Common myeloid progenitor, CD34-positive (primary cell): ENCODE measurements at regions not wholly inside any gene's neighbourhood (a gene's known extent, or its start where the extent isn't known, plus 50 kb on each side); places are given as distances from the start of the nearest gene placed in this dataset.

Experiments
- CTCF ChIA-PET: fragments of 350-600 bp; sonication (Branson Sonifier 250); formaldehyde crosslinking; loops from one replicate; lab custom pipeline; 2021; ENCODE audit warnings: antibody characterized with exemption; lab: Charles Lee
- POLR2A ChIA-PET: fragments of 350-600 bp; sonication (Branson Sonifier 250); formaldehyde crosslinking; loops from one replicate; lab custom pipeline; 2021; ENCODE audit warnings: antibody characterized with exemption; lab: Charles Lee
- DNase-seq, 3 donors: peaks; one replicate each; pipeline versions ENCODE4 v3.0.0 to v3.0.0-alpha.2; 2013
- H3K27ac ChIP-seq, 2 experiments: 1 replicate in 1 of 2; 2 replicates in 1 of 2; pipeline ENCODE4 v1.7.0; 2013; ENCODE audit warnings: inconsistent platforms in 2 of 2, low read length in 2 of 2, mild to moderate bottlenecking in 2 of 2, low read depth in 1 of 2, moderate library complexity in 1 of 2; ENCODE audit not compliant: severe bottlenecking in 2 of 2, insufficient read depth in 1 of 2, poor library complexity in 1 of 2
- H3K27me3 ChIP-seq, 5 experiments: replicated peaks in 2 of 5; 1 replicate in 3 of 5; 2 replicates in 2 of 5; pipeline versions ENCODE4 v1.6.1 to v1.7.0; 2013; ENCODE audit warnings: low read length in 4 of 5, mild to moderate bottlenecking in 2 of 5, moderate library complexity in 2 of 5, inconsistent platforms in 1 of 5; ENCODE audit not compliant: insufficient read depth in 5 of 5, control insufficient read depth in 4 of 5
- H3K36me3 ChIP-seq, 4 experiments: 1 replicate in 2 of 4; 2 replicates in 2 of 4; pipeline versions ENCODE4 v1.6.1 to v1.7.0; 2013; ENCODE audit warnings: low read length in 3 of 4, control low read depth in 1 of 4, mild to moderate bottlenecking in 1 of 4; ENCODE audit not compliant: control insufficient read depth in 4 of 4, insufficient read depth in 4 of 4
- H3K4me1 ChIP-seq, 4 experiments: 1 replicate in 3 of 4; 2 replicates in 1 of 4; pipeline versions ENCODE4 v1.6.1 to v1.7.1; 2013; ENCODE audit warnings: low read length in 3 of 4, mild to moderate bottlenecking in 3 of 4, control low read depth in 1 of 4, inconsistent platforms in 1 of 4, moderate library complexity in 1 of 4; ENCODE audit not compliant: control insufficient read depth in 4 of 4, insufficient read depth in 4 of 4; ENCODE audit errors: control extremely low read depth in 1 of 4
- H3K4me3 ChIP-seq, 7 experiments: 1 replicate in 4 of 7; 2 replicates in 3 of 7; pipeline versions ENCODE4 v1.5.1 to v1.7.0; 2013; ENCODE audit warnings: mild to moderate bottlenecking in 7 of 7, low read length in 6 of 7, moderate library complexity in 6 of 7, inconsistent platforms in 2 of 7, low read depth in 2 of 7, control low read depth in 1 of 7; ENCODE audit not compliant: insufficient read depth in 4 of 7, control insufficient read depth in 1 of 7; ENCODE audit errors: extremely low read depth in 1 of 7
- H3K9me3 ChIP-seq, 5 experiments: 1 replicate in 4 of 5; 2 replicates in 1 of 5; pipeline versions ENCODE4 v1.6.1 to v1.7.1; 2013; ENCODE audit warnings: low read length in 4 of 5, mild to moderate bottlenecking in 2 of 5, inconsistent platforms in 1 of 5, low read depth in 1 of 5, moderate library complexity in 1 of 5; ENCODE audit not compliant: control insufficient read depth in 4 of 5, insufficient read depth in 2 of 5; ENCODE audit errors: control extremely low read depth in 1 of 5
- WGBS: methylation state at CpG from one replicate; pipeline ENCODE4 v1.1.5; 2013; ENCODE audit not compliant: insufficient coverage; 5-methylcytosine and 5-hydroxymethylcytosine counted together

DNA sequence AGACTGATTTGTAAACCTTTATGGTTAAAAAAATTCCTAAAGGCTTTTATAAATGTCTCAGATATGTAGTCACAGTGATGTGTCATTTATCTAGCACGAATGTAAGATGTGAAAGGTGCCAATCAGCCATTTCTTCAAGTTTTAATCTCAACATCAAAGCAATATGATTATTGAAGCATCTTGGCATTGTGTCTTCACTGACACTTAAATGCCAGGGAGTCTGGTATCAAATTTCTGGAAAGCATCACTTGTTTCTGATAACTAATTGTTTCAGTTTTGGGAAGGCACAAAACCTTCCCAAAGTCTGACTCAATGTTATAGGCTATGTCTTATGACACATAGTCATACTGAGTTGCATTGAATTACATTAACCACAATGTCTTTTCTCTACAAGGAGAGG lies 492.0 kb upstream of the CNTNAP2 start:
- POLR2A ChIA-PET = no interaction called here
- WGBS = 100% methylated on average over 1 of the region's 1 CpG
- no peak overlapping the region for H3K27ac ChIP-seq

DNA sequence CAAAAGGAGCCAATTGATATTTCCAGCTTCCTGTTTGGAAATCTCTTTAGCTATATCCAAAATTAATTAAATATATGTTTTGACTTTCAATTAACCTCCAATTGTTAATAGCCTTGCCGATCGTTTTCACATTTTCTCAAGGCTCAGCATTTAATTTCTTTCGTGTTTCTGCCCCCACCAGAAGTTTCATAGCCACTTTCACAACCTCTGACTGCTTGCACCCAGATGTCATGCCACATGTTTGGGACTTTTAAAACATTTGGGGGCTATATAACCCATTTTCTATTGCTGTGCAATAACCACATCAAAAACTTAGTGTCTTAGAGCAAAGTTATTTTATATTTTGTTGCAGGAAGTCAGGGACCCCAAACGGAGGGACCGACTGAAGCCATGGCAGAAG lies 510.6 kb upstream of the CNTNAP2 start:
- DNase-seq = no peak
- Histone ChIP-seq H3K9me3 (peaks cover 0 to 4% (median 0%) of the 10 kb centered on the region in 5 experiments), H3K4me1 (no peaks in the 10 kb centered on the region), H3K4me3 (no peak overlapping the region), H3K27me3 (no peaks in the 10 kb centered on the region), H3K27ac (no peak overlapping the region), H3K36me3 (no peaks in the 10 kb centered on the region)
- WGBS = 96% methylated on average over 3 of the region's 5 CpGs
- POLR2A ChIA-PET = no interaction called here
- CTCF ChIA-PET = no interaction called here

More for the DNA sequence above, 492.0 kb upstream of the CNTNAP2 start:
- no peaks in the 10 kb centered on the region for H3K36me3 ChIP-seq
- no peaks in the 10 kb centered on the region for H3K27me3 ChIP-seq
- no peaks in the 10 kb centered on the region for H3K4me1 ChIP-seq
- H3K4me3 ChIP-seq = no peak overlapping the region
- CTCF ChIA-PET = no interaction called here
- H3K9me3 ChIP-seq = no peaks in the 10 kb centered on the region
- DNase-seq = no peak

DNA sequence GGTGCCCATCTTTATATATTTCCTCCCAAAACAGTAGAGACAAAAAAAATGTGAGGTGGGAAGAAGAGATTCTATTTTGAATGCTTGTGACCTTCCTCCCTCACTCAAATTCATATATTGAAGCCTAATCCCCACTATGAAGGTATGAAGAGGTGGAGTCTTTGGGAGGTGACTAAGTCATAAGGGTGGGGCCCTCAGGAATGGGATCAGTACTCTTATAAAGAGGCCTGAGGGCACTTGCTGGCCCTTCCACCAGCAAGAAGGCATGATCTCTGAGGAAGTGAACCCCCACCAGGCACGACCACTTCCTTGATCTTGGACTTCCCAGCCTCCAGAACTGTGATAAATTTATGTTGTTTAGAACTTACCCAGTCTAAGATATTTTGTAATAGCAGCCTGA lies 517.2 kb upstream of the CNTNAP2 start:
- H3K27ac ChIP-seq = no peak overlapping the region
- POLR2A ChIA-PET = interaction anchor here (0.6 kb wide), 1 partner anchor 725 kb away, joined by 3 read pairs; no protein-coding TSS in a partner anchor
- H3K27me3 ChIP-seq = no peaks in the 10 kb centered on the region
- DNase-seq = no peak
- H3K4me1 ChIP-seq = no peaks in the 10 kb centered on the region
- CTCF ChIA-PET = no interaction called here
- peaks cover 0 to 2% (median 0%) of the 10 kb centered on the region in 5 experiments for H3K9me3 ChIP-seq
- no CpG with 5 or more reads among the region's 1 CpG for WGBS
- no peaks in the 10 kb centered on the region for H3K36me3 ChIP-seq
- no peak overlapping the region for H3K4me3 ChIP-seq

DNA sequence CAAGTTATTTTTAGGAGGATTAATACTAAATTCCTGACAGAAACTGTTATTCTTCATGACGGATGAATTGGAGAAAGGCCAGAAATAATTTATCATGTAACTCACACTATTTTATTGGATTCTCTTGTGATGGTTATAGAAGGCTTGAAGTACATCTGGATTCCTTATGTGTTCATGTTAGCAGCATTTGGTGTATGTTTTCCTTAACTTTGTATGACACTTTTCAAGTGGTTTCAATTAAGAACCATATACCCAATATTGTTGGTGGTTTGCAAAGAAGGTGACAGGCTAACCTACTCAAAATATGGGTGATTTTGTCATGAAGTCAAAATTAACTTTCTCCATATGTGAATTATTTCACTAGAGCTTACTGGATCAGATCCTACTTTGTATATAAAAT lies 532.2 kb upstream of the CNTNAP2 start:
- H3K4me3 ChIP-seq = no peak overlapping the region
- CTCF ChIA-PET = no interaction called here
- POLR2A ChIA-PET = no interaction called here
- no CpG with 5 or more reads among the region's 1 CpG for WGBS
- no peak overlapping the region for H3K27ac ChIP-seq
- H3K9me3 ChIP-seq = no peaks in the 10 kb centered on the region
- H3K4me1 ChIP-seq = no peaks in the 10 kb centered on the region
- DNase-seq = no peak
- no peaks in the 10 kb centered on the region for H3K27me3 ChIP-seq
- H3K36me3 ChIP-seq = no peaks in the 10 kb centered on the region

DNA sequence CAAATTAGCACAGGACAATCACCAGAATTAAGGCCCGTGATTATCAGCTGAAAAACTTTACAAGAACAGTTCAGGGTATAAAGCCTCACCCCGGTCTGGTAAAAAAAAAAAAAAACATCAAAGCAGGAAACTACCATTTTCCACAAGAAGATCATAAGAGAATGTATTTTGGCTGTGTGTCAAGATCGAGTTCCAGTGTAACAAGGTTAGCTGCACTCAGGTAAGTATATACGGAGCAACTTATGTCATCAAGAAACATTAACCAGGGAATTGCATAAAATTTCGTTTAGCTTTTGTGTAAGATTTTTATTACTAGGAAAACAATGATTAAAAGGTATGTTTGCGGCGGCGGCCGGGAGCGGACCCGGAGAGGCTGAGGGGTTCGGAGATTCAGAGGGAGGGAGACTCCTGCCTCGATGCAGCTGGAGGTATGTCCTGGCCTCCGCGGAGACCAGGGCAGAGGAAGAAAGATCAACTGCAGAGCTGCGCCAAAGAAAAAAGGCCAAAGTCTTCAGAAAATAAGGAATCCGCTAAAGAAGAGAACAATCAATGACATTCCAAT lies 533.8 kb upstream of the CNTNAP2 start:
- POLR2A ChIA-PET = no interaction called here
- no peaks in the 10 kb centered on the region for H3K36me3 ChIP-seq
- CTCF ChIA-PET = no interaction called here
- H3K4me3 ChIP-seq = no peak overlapping the region
- WGBS = 92% methylated on average over 16 of the region's 17 CpGs
- H3K4me1 ChIP-seq = no peaks in the 10 kb centered on the region
- peaks cover 0 to 2% (median 0%) of the 10 kb centered on the region in 5 experiments for H3K9me3 ChIP-seq
- H3K27ac ChIP-seq = no peak overlapping the region
- H3K27me3 ChIP-seq = no peaks in the 10 kb centered on the region
- no peak for DNase-seq

DNA sequence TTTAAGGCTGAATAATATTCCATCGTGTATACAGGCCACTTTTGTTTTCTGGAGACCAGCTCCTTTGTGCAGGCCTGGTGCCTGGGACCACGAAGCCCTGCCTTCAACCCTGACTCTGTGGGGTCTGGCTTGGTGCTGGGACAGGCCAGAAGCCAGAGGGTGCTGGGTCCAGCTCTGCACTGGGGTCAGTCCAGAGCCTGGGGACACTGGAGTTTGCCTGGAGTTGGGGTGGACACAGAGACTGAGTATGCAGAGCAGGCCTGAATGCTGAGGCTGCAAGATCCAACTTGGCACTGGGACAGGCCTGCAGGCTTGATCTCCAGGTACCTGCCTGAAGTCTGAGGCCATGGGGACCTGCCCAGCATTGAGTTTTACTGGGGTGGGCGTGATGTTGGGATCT lies 558.8 kb upstream of the CNTNAP2 start:
- no peaks in the 10 kb centered on the region for H3K4me1 ChIP-seq
- CTCF ChIA-PET = no interaction called here
- H3K36me3 ChIP-seq = no peaks in the 10 kb centered on the region
- H3K4me3 ChIP-seq = no peak overlapping the region
- DNase-seq = no peak
- H3K27me3 ChIP-seq = no peaks in the 10 kb centered on the region
- 57% methylated on average over 1 of the region's 3 CpGs for WGBS
- POLR2A ChIA-PET = no interaction called here
- H3K27ac ChIP-seq = no peak overlapping the region
- H3K9me3 ChIP-seq = no peaks in the 10 kb centered on the region

DNA sequence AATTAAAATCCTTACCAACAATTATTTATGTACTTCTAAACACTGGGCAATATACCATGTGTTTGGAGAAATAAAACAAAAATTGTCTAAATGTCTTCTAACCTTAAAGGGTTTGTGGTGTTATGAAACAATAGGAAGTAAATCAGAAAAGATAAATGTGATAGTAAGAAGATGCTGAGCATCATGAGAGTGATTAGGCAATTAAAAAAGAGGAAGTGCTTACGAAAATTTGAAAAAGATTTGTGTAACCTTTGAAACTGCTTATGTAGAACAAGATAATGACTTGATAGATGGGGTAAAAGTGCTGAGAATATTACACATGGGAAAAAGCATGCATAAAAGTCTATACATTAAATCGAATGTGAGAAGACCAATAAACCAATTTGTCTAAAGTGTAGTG lies 573.4 kb upstream of the CNTNAP2 start:
- POLR2A ChIA-PET = no interaction called here
- peak in 1 of 3 donors; percentile 1 for DNase-seq

More for the DNA sequence above, 573.4 kb upstream of the CNTNAP2 start:
- no peaks in the 10 kb centered on the region for H3K9me3 ChIP-seq
- CTCF ChIA-PET = no interaction called here
- 0% methylated on average over 1 of the region's 2 CpGs for WGBS
- no peak overlapping the region for H3K4me3 ChIP-seq
- H3K4me1 ChIP-seq = no peaks in the 10 kb centered on the region
- no peaks in the 10 kb centered on the region for H3K36me3 ChIP-seq
- H3K27ac ChIP-seq = no peak overlapping the region
- H3K27me3 ChIP-seq = no peaks in the 10 kb centered on the region
